Heart right ventricle (tissue), 16 donors: ENCODE measurements at regions not wholly inside any gene's neighbourhood (a gene's known extent, or its start where the extent isn't known, plus 50 kb on each side); places are given as distances from the start of the nearest gene placed in this dataset.

Experiments
- ATAC-seq, 8 donors: fragments of 200-7000 bp; cut with Tn5 transposase; one replicate each; pipeline ENCODE4 v1.9.1; 2020; ENCODE audit warnings: mild to moderate bottlenecking in 8 of 8, moderate library complexity in 8 of 8, moderate number of reproducible peaks in 1 of 8
- DNase-seq, 2 donors: peaks; one replicate each; pipeline ENCODE4 v3.0.0-alpha.2; 2020
- H3K27ac ChIP-seq, 10 donors: fragments of 200-600 bp; sonication (generic) in 2 of 10; one replicate each; pipeline versions ENCODE4 v1.5.0 to v1.8.0; 2020 to 2022; ENCODE audit warnings: mild to moderate bottlenecking in 3 of 10
- H3K27me3 ChIP-seq, 7 donors: fragments of 200-600 bp; one replicate each; pipeline ENCODE4 v1.8.0; 2021 to 2022; ENCODE audit warnings: mild to moderate bottlenecking in 2 of 7
- H3K36me3 ChIP-seq, 9 donors: fragments of 200-600 bp; sonication (generic) in 1 of 9; one replicate each; pipeline versions ENCODE4 v1.5.0 to v1.8.0; 2020 to 2022; ENCODE audit warnings: mild to moderate bottlenecking in 2 of 9
- H3K4me1 ChIP-seq, 9 donors: fragments of 200-600 bp; sonication (generic) in 1 of 9; one replicate each; pipeline versions ENCODE4 v1.5.0 to v1.8.0; 2020 to 2022; ENCODE audit warnings: mild to moderate bottlenecking in 4 of 9
- H3K4me3 ChIP-seq, 10 donors: fragments of 200-600 bp; sonication (generic) in 2 of 10; one replicate each; pipeline versions ENCODE4 v1.5.0 to v1.8.0; 2020 to 2022; ENCODE audit warnings: mild to moderate bottlenecking in 7 of 10, moderate library complexity in 2 of 10
- H3K9me3 ChIP-seq, 11 donors: fragments of 200-600 bp in 10 of 11; sonication (generic) in 2 of 11; one replicate each; pipeline versions ENCODE4 v1.5.0 to v1.8.0; 2013 to 2022; ENCODE audit warnings: mild to moderate bottlenecking in 2 of 11, control low read depth in 1 of 11, moderate library complexity in 1 of 11
- WGBS, 2 donors: extraction: QIAGEN DNeasy Blood & Tissue Kit; methylation state at CpG; one replicate each; pipeline ENCODE4 v1.1.7; 2013; ENCODE audit warnings: inconsistent platforms in 1 of 2; 5-methylcytosine and 5-hydroxymethylcytosine counted together
- intact Hi-C, 10 donors: fragments of 100-400 bp; cut with DNase I; formaldehyde crosslinking; loops; one replicate each; pipeline versions ENCODE4 v1.11.1 to v1.14.2; 2022
- TF ChIP-seq, protein P1 (sequence below), 9 donors: fragments of 200-600 bp; sonication (generic) in 2 of 9; IDR thresholded peaks; one replicate each; pipeline versions ENCODE4 v1.5.0 to v1.8.0; 2021 to 2022; ENCODE audit warnings: antibody characterized with exemption in 9 of 9, mild to moderate bottlenecking in 5 of 9, moderate library complexity in 1 of 9
- donor health status: Arrhythmogenic right ventricular cardiomyopathy.
- donor health status: ischemic (EF 13 %, LVEDD 7.1; RV severe dilation, severe dysfunction).
- donor health status: healthy with polysubstance abuse.
- donor health status: DM: no; HTN: yes; CAD: no.
- donor health status: DM: no; HTN: no; CAD: no.
- donor health status: ischemic (EF 25% LVEDD 6.9; RV normal size, moderate dysfunction).
- donor health status: ischemic (EF 25% LVEDD 5.7; RV mildly dilated, moderate dysfunction).
- donor health status: healthy.
- donor health status: DM: yes; HTN: yes; CAD: no.
- donor health status: Ischemic cardiomyopathy.
- donor health status: ischemic (EF 35%, LVEDD 5.7; RV mildly dilated, moderate dysfunction).
- donor health status: nonischemic (EF 11% LVEDD 7.7; RV severe dilation, severe dysfunction).
- donor health status: DM: yes; HTN: yes; CAD: no.
- donor health status: PGD.
- donor health status: ischemic (EF 29% LVEDD 5.4; RV normal size, mild dysfunction).
- donor health status: nonischemic (EF 23%, LVEDD 6.1; RV moderate dilation, normal function).

DNA sequence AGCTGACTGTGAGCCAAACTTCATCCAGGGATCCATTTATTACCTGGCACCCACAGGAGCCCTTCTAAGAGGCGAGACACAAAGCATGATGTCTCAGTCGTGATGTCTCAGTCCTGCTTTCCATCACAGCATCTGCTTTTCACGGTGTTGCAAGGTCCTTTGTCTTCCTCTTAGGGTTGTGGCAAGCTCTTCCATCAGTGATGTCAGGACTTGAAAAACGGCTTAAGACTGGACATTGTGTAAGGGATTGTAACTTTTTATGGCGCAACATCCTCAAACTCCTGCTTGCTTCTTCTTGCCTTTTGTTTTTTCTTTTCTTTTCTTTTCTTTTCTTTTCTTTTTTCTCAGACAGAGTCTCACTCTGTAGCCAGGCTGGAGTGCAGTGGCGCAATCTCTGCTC is 586.5 kb upstream of the TMEM132C start:
- H3K27ac ChIP-seq: no peak overlapping the region
- peaks cover 0 to 5% (median 0%) of the 10 kb centered on the region in 11 donors for H3K9me3 ChIP-seq
- H3K4me1 ChIP-seq: peaks cover 0 to 8% (median 0%) of the 10 kb centered on the region in 9 donors
- WGBS, 2 donors: 75% methylated on average over 6 of the region's 6 CpGs
- peaks cover 0 to 8% (median 3%) of the 10 kb centered on the region in 7 donors for H3K27me3 ChIP-seq
- intact Hi-C loops: no loop called here
- TF ChIP-seq, protein P1, sequence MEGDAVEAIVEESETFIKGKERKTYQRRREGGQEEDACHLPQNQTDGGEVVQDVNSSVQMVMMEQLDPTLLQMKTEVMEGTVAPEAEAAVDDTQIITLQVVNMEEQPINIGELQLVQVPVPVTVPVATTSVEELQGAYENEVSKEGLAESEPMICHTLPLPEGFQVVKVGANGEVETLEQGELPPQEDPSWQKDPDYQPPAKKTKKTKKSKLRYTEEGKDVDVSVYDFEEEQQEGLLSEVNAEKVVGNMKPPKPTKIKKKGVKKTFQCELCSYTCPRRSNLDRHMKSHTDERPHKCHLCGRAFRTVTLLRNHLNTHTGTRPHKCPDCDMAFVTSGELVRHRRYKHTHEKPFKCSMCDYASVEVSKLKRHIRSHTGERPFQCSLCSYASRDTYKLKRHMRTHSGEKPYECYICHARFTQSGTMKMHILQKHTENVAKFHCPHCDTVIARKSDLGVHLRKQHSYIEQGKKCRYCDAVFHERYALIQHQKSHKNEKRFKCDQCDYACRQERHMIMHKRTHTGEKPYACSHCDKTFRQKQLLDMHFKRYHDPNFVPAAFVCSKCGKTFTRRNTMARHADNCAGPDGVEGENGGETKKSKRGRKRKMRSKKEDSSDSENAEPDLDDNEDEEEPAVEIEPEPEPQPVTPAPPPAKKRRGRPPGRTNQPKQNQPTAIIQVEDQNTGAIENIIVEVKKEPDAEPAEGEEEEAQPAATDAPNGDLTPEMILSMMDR (IDR thresholded peaks at IDR 0.05): no peak
- H3K4me3 ChIP-seq: no peak overlapping the region
- H3K36me3 ChIP-seq: no peaks in the 10 kb centered on the region
- no peak for DNase-seq
- ATAC-seq: no peak

DNA sequence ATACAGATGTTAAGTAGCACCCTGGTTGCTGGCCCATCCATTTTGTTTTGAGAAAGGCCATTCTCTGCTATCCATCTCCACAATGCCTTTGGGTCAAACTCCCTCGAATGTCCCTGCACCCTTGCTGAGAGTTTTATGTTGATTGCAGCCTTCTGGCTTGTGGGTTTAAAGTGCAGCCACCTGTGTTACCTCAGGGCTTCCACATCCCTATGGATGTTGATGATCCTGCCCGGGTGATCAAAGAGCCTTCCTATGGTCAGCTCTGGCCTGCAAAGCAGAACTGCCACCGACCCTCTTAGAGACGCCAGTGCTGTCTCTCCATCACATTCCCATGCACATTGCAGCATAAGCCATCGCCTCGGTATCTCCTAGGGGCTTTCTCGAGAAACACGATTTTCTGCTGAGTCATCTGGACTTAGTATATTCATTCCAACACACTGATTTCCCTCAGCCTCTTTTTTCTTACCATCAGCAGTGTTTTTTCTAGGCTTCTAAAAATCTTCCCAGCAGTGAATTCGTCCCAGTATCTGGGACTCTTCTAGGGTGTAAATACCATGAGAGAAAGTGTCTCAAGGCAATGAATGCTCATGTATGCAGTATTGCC is 585.7 kb upstream of the TMEM132C start:
- DNase-seq: no peak
- H3K9me3 ChIP-seq: peaks cover 0 to 5% (median 0%) of the 10 kb centered on the region in 11 donors
- H3K36me3 ChIP-seq: no peaks in the 10 kb centered on the region
- WGBS, 2 donors: 66 to 67% methylated on average over 9 of the region's 9 CpGs
- H3K4me3 ChIP-seq: no peak overlapping the region
- peaks cover 0 to 8% (median 3%) of the 10 kb centered on the region in 7 donors for H3K27me3 ChIP-seq
- no peak overlapping the region for H3K27ac ChIP-seq
- H3K4me1 ChIP-seq: peaks cover 0 to 8% (median 0%) of the 10 kb centered on the region in 9 donors
- TF ChIP-seq, protein P1 (IDR thresholded peaks at IDR 0.05): no peak
- intact Hi-C loops: no loop called here
- no peak for ATAC-seq

DNA sequence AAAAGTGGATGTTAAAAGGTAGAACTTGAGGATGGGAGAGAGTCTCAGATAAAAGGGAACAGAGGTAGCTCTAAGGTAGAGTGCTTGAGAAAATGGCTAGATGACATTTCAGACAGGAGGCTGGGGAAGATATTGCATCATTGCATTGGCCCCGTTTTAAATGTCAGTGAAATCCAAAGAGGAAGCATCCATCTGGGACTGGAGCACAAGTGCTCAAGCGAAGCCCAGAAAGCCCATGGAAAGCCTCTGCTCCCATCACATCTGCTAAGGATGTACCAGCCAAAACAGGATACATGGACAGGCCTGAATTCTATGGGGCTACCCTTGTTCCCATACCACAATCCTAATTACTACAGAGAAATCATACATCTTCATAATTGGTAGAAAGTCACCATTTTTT is 581.5 kb upstream of the TMEM132C start:
- Histone ChIP-seq H3K36me3 (no peaks in the 10 kb centered on the region), H3K4me3 (no peak overlapping the region), H3K27ac (no peak overlapping the region), H3K4me1 (no peaks in the 10 kb centered on the region), H3K27me3 (peaks cover 0 to 6% (median 3%) of the 10 kb centered on the region in 7 donors), H3K9me3 (peaks cover 0 to 5% (median 0%) of the 10 kb centered on the region in 11 donors)
- TF ChIP-seq, protein P1 (IDR thresholded peaks at IDR 0.05): no peak
- intact Hi-C loops: no loop called here
- ATAC-seq (no peak), DNase-seq (no peak)
- 65 to 71% methylated on average over 2 of the region's 2 CpGs for WGBS, 2 donors

DNA sequence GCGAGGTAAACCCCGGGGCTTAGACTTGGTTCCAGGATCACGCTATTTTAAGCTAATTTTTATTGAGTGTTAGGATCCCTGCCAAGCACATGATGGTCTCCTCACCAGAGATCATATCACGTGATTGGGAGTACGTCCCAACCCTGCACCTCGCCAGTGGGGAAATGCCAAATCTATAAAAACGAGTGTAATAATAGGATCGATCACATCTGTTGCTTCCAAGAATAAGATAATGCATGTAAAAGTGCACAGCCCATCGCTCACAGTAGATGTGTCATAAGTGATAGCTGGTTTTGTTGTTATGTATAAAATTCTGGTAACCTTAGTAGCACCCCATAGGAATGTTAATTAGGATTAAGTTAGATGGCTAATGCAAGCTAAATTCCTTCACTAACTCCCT is 581.0 kb upstream of the TMEM132C start:
- no peak for ATAC-seq
- Histone ChIP-seq H3K4me1 (no peaks in the 10 kb centered on the region), H3K27me3 (peaks cover 0 to 6% (median 3%) of the 10 kb centered on the region in 7 donors), H3K27ac (no peak overlapping the region), H3K36me3 (no peaks in the 10 kb centered on the region), H3K9me3 (peaks cover 0 to 5% (median 0%) of the 10 kb centered on the region in 11 donors), H3K4me3 (no peak overlapping the region)
- TF ChIP-seq, protein P1 (IDR thresholded peaks at IDR 0.05): no peak
- no peak for DNase-seq
- WGBS, 2 donors: 70 to 72% methylated on average over 9 of the region's 9 CpGs
- intact Hi-C loops: no loop called here
